ENCODE measurements at regions not wholly inside any gene's neighbourhood (a gene's known extent, or its start where the extent isn't known, plus 50 kb on each side); places are given as distances from the start of the nearest gene placed in this dataset.

- Mint-ChIP-seq H3K27ac (ENCODE audit: unreplicated experiment) (no peak overlapping the region), H3K4me1 (ENCODE audit: low read depth) (no peaks in the 10 kb centered on the region), H3K27me3 (ENCODE audit: low read depth) (no peaks in the 10 kb centered on the region), H3K9me3 (ENCODE audit: low read depth) (peaks cover 3% of the 10 kb centered on the region), H3K4me3 (ENCODE audit: unreplicated experiment) (no peak overlapping the region), H3K36me3 (ENCODE audit: low read depth) (no peaks in the 10 kb centered on the region)
- no peak for DNase-seq (ENCODE audit: low spot score)
- no peak for TF ChIP-seq CTCF (IDR thresholded peaks at IDR 0.05)
Observed at GRCh38 chr1:221154932-221155331, 275.7 kb downstream of the HLX start.

GRCh38 chr1:221157026-221157761, 278.0 kb downstream of the HLX start:
- TF ChIP-seq CTCF (IDR thresholded peaks at IDR 0.05) = no peak
- Mint-ChIP-seq H3K27me3 (ENCODE audit: low read depth) (peaks cover 2% of the 10 kb centered on the region), H3K36me3 (ENCODE audit: low read depth) (no peaks in the 10 kb centered on the region), H3K27ac (ENCODE audit: unreplicated experiment) (no peak overlapping the region), H3K4me1 (ENCODE audit: low read depth) (no peaks in the 10 kb centered on the region), H3K4me3 (ENCODE audit: unreplicated experiment) (no peak overlapping the region), H3K9me3 (ENCODE audit: low read depth) (no peaks in the 10 kb centered on the region)
- no peak for DNase-seq (ENCODE audit: low spot score)

GRCh38 chr1:221159608-221160007, 280.4 kb downstream of the HLX start:
- Mint-ChIP-seq H3K4me1 (ENCODE audit: low read depth) (no peaks in the 10 kb centered on the region), H3K9me3 (ENCODE audit: low read depth) (no peaks in the 10 kb centered on the region), H3K36me3 (ENCODE audit: low read depth) (no peaks in the 10 kb centered on the region), H3K27me3 (ENCODE audit: low read depth) (peaks cover 5% of the 10 kb centered on the region), H3K4me3 (ENCODE audit: unreplicated experiment) (no peak overlapping the region), H3K27ac (ENCODE audit: unreplicated experiment) (no peak overlapping the region)
- TF ChIP-seq CTCF (IDR thresholded peaks at IDR 0.05) = no peak
- no peak for DNase-seq (ENCODE audit: low spot score)

DNA sequence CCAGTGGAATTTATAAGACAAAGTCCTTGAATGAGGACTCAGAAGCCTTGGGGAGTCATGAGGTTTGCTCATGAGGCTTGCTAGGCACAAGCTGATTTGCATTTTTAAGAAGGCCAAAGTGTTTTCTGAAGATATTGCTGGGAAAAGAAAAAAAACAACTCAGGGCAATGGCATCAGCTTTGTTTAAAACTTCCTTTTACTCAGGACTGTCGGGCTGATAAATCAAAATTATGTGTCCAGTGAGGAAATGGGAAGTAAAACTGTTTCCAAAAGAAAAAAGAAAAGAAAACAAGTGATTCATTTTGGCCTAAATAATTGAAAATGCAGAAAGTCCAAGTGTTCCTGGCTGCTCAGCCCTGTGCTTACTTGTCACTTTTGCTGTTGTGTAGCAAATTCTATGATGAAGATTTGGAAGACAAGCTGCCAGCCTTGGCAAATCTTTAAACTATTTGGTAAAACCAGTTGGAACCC, 282.4 kb downstream of the HLX start:
- no peak for TF ChIP-seq CTCF (IDR thresholded peaks at IDR 0.05)
- H3K4me1 Mint-ChIP-seq (ENCODE audit: low read depth) = no peaks in the 10 kb centered on the region
- no peaks in the 10 kb centered on the region for H3K36me3 Mint-ChIP-seq (ENCODE audit: low read depth)
- H3K9me3 Mint-ChIP-seq (ENCODE audit: low read depth) = peaks cover 3% of the 10 kb centered on the region
- no peak overlapping the region for H3K4me3 Mint-ChIP-seq (ENCODE audit: unreplicated experiment)
- DNase-seq (ENCODE audit: low spot score) = no peak
- no peak overlapping the region for H3K27ac Mint-ChIP-seq (ENCODE audit: unreplicated experiment)
- H3K27me3 Mint-ChIP-seq (ENCODE audit: low read depth) = peaks cover 5% of the 10 kb centered on the region

DNA sequence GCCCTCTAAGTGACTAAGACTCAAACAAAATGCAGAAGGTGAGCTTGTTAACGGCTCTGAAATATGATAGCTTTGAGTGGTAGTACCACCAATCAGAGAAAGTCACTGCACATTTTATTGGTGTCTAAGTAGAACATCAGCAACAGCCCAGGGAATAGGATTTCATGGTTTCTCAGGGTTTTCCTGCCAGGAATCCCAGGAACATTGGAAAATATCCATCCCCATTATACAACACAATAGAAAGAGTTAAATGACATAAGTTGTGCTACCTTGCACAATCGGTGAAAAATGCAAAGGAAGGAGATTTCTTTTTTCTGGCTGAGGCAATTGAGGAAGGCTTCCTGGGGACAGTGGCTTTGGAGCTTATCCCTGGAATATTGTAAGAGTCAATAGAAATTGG, 283.1 kb downstream of the HLX start:
- H3K4me1 Mint-ChIP-seq (ENCODE audit: low read depth) = no peaks in the 10 kb centered on the region
- no peak for DNase-seq (ENCODE audit: low spot score)

More for the DNA sequence above, 283.1 kb downstream of the HLX start:
- no peak for TF ChIP-seq CTCF (IDR thresholded peaks at IDR 0.05)
- Mint-ChIP-seq H3K9me3 (ENCODE audit: low read depth) (peaks cover 3% of the 10 kb centered on the region), H3K27ac (ENCODE audit: unreplicated experiment) (no peak overlapping the region), H3K4me3 (ENCODE audit: unreplicated experiment) (no peak overlapping the region), H3K36me3 (ENCODE audit: low read depth) (no peaks in the 10 kb centered on the region), H3K27me3 (ENCODE audit: low read depth) (peaks cover 8% of the 10 kb centered on the region)
